T1000 (cell line): ENCODE measurements at regions not wholly inside any gene's neighbourhood (a gene's known extent, or its start where the extent isn't known, plus 50 kb on each side); places are given as distances from the start of the nearest gene placed in this dataset.
"Not testable (repeated sequence)": the region's sequence is repeated elsewhere in the genome, so short reads cannot be mapped to it uniquely, and the experiment has no call there.

Experiments used
- DNase-seq: peaks from one replicate; lab custom pipeline; 2025; ENCODE audit warnings: mixed read lengths; lab: John Stamatoyannopoulos, UW

- DNase-seq, result no peak
Observed at GRCh38 chr1:29767769-29768425, 531.6 kb downstream of the PTPRU start.

GRCh38 chr1:29767088-29767685 lies 530.9 kb downstream of the PTPRU start:
- no peak for DNase-seq

GRCh38 chr1:29762635-29763034 lies 526.3 kb downstream of the PTPRU start:
- DNase-seq, result no peak

DNA sequence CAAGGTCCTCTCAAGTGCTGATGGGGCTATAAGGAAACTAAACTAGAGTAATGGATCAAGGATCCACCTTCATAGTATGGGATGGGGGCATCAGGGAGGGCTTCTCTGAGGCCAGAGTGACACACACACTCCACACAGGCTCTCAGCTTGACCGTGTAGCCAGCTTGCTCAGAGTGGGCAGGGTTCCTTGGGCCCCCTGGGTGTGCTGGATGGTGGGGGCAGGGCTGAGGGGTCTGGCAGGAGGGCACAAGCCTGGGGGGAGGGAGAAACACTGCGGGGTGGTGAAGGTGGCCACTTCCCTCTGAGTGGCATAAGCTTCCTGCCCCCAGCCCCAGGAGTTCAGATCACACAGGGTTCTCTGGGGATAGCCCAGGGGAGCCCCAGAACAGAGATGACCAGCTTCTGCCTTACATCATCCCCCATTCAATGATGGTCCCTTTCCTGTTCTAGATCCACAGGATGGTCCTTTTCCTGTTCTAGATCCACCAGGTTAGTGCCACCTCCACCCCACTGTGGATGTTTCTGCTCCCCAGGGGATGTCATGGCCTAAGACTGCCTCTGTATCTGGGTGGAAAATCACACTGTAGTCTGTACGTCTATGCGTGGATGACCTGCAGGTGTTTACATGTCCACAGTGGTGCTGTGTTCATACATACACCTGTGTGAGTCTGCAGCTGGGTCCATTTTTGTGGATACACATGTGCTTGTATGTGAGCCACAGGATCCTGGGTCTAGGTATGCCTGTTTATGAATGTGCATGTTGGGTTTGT lies 525.0 kb downstream of the PTPRU start:
- DNase-seq, result no peak

DNA sequence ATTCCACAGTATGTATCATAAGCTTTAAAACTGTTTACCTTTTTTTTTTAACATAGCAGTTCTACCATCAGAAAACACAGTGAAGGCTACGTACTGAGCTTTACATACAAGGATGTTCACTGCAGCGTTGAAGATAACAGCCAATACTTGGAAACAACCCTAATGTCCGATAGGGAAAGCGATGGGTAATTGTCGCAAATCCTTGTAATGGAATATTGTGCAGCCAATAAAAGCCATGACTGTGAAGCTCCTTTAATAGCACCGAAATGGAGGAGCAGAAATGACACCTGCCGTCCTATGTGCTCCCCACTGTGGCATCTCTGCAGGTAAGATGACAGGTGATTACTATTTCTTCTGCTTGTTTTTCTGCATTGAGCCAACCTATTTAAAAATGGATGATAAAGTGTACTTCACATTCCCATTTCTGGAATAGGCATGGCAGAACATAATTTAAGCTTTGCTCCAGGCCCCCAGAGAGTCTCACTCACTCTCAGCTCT lies 523.8 kb downstream of the PTPRU start:
- no peak for DNase-seq

DNA sequence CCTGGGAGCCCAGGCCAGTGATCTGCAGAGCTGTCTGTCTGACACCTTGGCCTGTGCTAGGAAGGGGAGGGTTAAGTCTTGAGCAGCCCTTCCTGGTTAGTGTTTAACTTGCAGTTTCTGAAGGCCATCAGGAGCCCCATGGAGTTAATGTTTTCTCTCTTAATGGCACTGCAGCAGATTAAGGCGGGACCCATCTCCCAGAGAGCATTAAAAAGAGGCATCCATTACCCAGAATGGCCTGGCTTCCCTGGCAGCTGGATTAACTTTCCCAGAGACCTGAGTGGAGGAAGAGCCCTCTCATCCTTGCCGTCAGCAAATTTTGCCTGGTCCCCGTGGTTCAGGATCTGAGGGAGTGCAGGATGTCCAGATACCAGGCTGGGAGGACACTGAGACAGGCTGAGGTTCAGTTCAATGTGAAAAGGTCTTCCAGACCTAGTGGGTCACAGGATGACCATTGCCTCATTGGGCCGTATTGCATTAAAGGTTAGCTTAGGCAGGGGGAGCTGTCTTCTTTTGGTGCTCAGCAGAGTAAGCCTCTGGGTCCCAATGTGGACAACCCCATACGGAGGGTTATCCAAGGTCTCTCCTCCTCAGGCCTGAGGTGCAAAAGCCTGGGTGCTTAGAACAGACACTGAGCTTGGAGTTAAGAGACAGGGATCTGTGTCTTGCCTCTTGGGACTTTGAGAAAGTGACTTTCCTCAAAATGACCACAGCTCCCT lies 522.6 kb downstream of the PTPRU start:
- no peak for DNase-seq

GRCh38 chr1:29757866-29758780 lies 521.8 kb downstream of the PTPRU start:
- DNase-seq, result no peak

DNA sequence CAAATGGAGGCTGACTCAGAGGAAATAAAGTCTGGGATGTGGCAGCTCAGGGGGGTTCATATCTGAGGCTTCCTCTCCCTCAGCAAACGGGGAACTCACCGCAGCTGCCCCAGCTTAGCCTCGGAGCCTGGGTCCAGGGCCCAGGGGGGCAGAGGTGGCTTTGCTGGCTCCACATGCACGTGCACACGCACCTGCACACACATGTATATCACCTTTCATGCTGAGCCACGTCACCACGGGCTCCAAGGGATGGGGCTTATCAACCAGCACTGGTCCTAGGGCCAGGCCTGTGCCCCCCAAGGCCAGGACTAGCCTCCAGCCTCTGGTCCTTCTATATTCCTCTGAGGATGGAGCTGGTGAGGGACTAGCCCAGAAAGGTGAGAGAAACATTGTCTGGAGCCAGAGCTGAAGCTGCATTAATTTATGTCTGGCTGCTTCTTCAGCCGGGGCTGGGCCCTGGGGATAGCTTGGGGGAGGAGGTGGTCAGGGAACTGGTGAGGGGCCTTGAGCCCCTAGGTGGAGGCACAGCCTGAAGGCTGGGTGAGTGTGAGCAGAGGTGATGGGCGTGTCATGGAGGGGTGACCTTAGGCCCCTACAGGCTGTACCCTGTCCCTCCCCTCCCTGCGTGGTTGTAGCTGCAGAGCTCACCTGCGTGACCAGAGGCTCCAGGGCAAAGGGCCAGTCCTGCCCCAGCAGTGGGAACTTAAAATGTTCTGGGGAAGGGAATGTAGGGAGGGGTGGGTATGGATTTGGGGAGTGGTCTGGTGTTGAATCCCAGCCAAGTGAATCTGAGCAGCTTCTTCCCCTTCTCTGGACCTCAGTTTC lies 520.8 kb downstream of the PTPRU start:
- DNase-seq, result no peak

- no peak for DNase-seq
Observed at GRCh38 chr1:29756498-29756897, 520.2 kb downstream of the PTPRU start.

DNA sequence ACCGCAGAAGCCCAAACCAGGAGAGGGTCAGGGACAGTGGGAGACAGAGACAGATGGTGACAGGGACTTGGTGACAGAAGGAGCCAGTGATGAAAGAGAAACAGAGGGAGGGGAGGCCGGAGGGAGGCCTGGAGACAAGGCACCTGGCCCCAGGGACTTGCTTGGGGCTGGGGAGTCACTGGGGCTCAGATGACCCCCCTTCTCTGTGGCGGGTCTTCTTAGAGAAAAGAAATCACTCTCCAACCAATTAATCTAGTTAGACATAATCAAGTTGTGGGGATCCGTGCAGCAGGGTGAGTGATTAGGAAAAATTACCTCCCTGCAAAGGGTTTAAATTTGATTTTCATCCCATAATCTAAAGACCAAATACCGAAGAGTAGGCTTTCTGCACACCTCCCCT lies 519.8 kb downstream of the PTPRU start:
- DNase-seq, result no peak

DNA sequence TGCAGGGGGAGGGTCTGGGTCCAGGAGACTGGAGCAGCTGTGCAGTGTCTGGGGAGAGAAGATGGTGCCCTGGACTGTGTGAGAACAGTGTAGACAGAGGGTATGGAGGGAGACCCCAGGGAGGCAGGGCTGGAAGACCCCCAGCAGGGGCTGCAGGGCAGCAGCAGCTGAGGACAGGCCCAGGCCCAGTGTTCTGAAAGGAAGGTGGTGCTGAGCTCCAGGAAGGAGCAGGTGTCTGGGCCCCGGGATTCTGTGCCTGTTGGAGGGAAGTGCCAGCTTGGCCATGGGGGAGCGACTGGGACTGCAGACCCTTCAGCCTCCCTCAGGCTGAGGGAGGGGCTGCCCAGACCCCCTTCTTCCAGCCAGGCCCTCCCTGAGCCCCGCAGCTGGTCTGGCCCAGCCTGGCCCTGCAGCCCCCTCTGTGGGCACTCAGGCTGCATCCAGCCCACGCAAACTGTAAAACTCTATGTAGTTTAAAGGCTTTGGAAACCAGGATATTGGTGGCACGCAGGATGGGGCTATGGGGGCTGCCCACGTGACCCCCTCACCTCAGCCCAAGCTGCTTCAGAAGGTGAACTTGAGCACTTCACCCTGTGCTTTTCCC lies 519.2 kb downstream of the PTPRU start:
- not testable (repeated sequence) for DNase-seq

- no peak for DNase-seq
Observed at GRCh38 chr1:29754573-29755375, 518.5 kb downstream of the PTPRU start.

DNA sequence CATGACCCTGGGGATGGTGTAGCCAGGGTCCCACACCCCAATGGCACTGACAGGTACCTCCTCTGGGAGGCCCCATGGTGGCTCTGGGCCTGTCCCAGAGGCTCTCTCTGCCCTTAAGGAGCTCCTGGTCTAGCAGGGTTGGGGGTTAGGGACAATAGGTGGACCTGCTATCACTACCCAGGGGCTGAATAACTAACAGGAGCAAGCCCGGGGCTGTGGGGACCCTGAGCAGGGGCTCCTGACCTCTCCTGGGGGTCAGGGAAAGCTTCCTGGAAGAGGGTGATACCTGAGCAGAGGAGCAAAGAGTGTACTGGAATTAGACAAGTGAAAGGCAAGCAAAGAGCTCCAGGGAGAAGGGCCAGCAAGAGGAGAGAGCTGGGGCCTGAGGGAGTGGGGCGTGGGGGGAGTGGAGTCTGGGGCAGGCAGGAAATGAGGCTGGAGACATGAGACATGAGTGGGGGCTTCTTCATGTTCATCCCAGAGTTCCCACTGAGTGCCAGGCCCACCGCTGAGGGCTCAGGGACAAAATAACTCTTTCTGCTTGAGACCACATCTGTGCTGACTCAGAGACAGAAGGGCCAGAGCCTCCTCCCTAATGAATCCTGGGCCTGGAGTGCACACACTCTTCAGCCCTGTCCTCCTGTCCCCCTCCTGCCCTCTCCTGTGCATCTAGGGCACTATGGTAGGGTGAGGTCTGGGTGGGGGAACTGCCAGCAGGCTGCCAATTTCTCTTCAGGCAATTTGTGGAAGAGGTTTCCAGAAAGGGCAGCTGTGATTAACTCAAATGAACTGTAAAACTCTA lies 517.6 kb downstream of the PTPRU start:
- DNase-seq, result no peak

DNA sequence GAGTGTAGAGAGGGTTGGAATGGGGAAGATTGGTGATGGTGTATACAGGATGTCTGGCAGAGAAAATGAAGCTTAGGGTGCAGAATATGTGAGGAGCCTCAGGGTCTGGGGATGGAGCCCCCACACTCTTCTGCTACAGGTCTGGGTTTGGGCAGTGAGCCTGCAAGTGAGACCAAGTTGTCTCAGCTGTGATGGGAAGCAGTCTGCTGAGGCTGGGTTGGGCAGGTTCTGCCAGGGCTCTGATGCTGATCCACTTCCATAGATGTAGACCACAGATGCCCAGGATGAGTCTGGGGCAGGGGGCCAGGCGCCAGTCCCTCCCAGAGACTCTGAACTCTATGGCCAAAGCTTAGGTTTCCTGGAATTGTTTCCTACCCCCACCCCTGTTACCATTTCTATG lies 516.9 kb downstream of the PTPRU start:
- no peak for DNase-seq

DNA sequence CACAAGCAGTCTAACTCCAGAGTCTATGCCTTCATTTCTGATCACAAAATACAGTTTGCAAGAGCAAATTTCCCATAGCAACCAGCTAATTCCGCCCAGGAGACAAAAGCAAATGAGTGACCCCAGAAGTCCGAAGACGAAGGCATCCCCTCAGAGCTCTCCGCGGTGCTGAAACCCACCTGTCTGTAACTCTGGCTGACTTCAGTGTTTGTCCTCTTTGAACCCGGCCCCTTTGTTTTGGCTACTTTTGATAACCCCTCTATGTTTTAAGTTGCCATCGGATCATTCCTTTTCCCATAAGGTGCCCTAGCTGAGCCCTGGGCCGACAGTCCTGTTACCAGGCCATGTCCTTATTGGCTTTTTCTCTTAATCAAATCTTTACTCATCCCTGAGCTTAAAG lies 515.8 kb downstream of the PTPRU start:
- DNase-seq, result no peak

DNA sequence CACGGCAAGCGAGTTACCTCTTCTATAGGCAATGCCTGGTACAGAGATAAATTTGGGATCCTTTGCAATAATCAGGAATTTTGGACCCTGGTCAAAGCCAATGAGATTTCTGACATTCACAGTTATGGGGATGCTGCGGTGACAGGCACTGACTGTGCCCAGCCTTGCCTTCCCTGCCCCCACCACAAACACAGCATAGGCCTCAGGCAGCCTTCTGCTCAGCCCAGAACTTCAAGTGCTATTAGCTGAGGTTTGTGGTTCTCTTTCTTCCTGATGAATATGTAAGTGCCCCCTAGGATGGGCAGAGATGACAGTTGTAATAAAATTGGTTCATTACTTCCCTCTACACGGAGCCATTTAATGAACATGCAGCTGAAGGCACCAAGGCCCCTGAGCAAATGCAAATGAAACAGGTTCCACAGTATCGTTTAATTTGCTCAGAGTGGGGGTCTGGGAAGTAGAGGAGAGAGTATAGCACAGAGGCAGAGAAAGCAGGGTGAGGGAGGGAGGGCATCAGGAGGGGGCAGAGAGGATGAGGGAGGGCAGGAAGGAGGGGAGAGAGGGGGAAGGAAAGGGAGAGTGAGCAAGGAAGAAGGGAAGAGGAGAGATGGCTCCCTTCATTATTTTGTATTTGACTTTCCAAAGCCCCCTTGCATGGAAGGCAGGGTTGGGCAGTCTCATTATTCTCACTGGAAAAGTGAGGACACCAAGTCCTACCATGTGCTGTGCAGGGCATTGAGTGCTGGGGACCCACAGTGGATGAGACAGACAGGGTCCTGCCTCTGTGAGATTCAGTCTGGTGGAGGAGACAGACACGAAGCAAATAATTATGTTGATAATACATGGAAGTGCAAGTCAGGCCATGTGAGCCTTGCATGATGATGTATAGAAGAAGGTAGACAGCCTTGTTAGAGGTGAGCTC lies 513.0 kb downstream of the PTPRU start:
- no peak for DNase-seq

DNA sequence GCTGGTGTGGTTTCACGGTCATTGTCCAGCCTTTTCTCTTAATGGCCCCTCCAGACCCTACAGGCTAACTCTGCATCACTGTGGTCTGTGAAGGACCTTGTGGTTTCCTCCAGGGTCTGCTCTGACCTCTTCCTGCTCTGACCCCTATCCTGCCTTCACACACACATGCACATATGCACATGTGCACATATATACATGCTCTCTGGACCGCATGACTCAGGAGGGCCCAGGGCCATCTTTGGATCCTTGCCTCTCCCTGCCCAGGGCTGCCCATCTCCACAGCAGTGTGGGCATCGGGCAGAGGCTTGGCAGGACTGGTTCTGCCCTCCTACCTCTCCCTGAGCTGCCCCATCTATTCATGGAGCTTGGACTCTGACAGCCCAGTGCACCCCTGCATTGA lies 510.9 kb downstream of the PTPRU start:
- no peak for DNase-seq
